SK-N-SH treated with all-trans-retinoic acid at 6 μM for 48 hours (cell line): ENCODE measurements at regions not wholly inside any gene's neighbourhood (a gene's known extent, or its start where the extent isn't known, plus 50 kb on each side); places are given as distances from the start of the nearest gene placed in this dataset.

Experiments
- ATAC-seq: fragments of 200-7000 bp; cut with Tn5 transposase; 3 replicates; pipeline ENCODE4 v1.9.1; 2020; ENCODE audit warnings: mild to moderate bottlenecking, moderate library complexity
- ARNTL ChIP-seq: fragments of 450-650 bp; formaldehyde crosslinking; IDR thresholded peaks from 2 replicates; pipeline ENCODE4 v1.5.0; 2020; ENCODE audit warnings: low read depth, mild to moderate bottlenecking, moderate library complexity, borderline replicate concordance
- BACH2 ChIP-seq: fragments of 250-450 bp; sonication (Bioruptor Pico); IDR thresholded peaks from 2 replicates; pipeline ENCODE4 v1.9.0; 2021; ENCODE audit warnings: mild to moderate bottlenecking, borderline replicate concordance
- CSDC2 ChIP-seq: fragments of 250-450 bp; sonication (Bioruptor Pico); IDR thresholded peaks from 2 replicates; pipeline ENCODE4 v1.5.0; 2020; ENCODE audit warnings: mild to moderate bottlenecking, moderate library complexity
- CSRNP3 ChIP-seq: fragments of 250-450 bp; sonication (Bioruptor Pico); IDR thresholded peaks from 2 replicates; pipeline ENCODE4 v1.5.1; 2021; ENCODE audit warnings: mild to moderate bottlenecking, moderate library complexity
- ESRRG ChIP-seq: fragments of 250-450 bp; sonication (Bioruptor Pico); IDR thresholded peaks from 2 replicates; pipeline ENCODE4 v1.6.1; 2021; ENCODE audit warnings: mild to moderate bottlenecking
- GLIS3 ChIP-seq: fragments of 250-450 bp; sonication (Bioruptor Pico); IDR thresholded peaks from 2 replicates; pipeline ENCODE4 v1.5.0; 2020; ENCODE audit warnings: mild to moderate bottlenecking, moderate library complexity
- ISL1 ChIP-seq: fragments of 250-450 bp; sonication (Bioruptor Pico); IDR thresholded peaks from 2 replicates; pipeline ENCODE4 v2.1.2; 2022; ENCODE audit warnings: mild to moderate bottlenecking, moderate library complexity
- PATZ1 ChIP-seq: fragments of 250-450 bp; sonication (Bioruptor Pico); IDR thresholded peaks from 2 replicates; pipeline ENCODE4 v1.8.0; 2020; ENCODE audit warnings: mild to moderate bottlenecking, moderate library complexity, borderline replicate concordance
- POU6F1 ChIP-seq: fragments of 250-450 bp; sonication (Bioruptor Pico); IDR thresholded peaks from 2 replicates; pipeline ENCODE4 v1.8.0; 2021; ENCODE audit warnings: low read depth, mild to moderate bottlenecking, moderate library complexity, borderline replicate concordance
- RARB ChIP-seq: fragments of 250-450 bp; sonication (Bioruptor Pico); IDR thresholded peaks from 2 replicates; pipeline ENCODE4 v1.8.0; 2021; ENCODE audit warnings: mild to moderate bottlenecking, moderate library complexity
- SNAI2 ChIP-seq: fragments of 250-450 bp; sonication (Bioruptor Pico); IDR thresholded peaks from 2 replicates; pipeline ENCODE4 v1.5.0; 2020; ENCODE audit warnings: mild to moderate bottlenecking, moderate library complexity
- TCF4 ChIP-seq: fragments of 250-450 bp; sonication (Bioruptor Pico); IDR thresholded peaks from 2 replicates; pipeline ENCODE4 v1.8.0; 2021; ENCODE audit warnings: mild to moderate bottlenecking, moderate library complexity, borderline replicate concordance
- TOX ChIP-seq: fragments of 250-450 bp; sonication (Bioruptor Pico); IDR thresholded peaks from 2 replicates; pipeline ENCODE4 v1.8.0; 2021; ENCODE audit warnings: mild to moderate bottlenecking, moderate library complexity, borderline replicate concordance
- TSHZ2 ChIP-seq: fragments of 250-450 bp; sonication (Bioruptor Pico); IDR thresholded peaks from 2 replicates; pipeline ENCODE4 v1.5.0; 2020; ENCODE audit warnings: mild to moderate bottlenecking, moderate library complexity
- ZFP3 ChIP-seq: fragments of 250-450 bp; sonication (Bioruptor Pico); IDR thresholded peaks from 2 replicates; pipeline ENCODE4 v1.5.0; 2020; ENCODE audit warnings: mild to moderate bottlenecking, moderate library complexity
- ZFP30 ChIP-seq: fragments of 450-650 bp; formaldehyde crosslinking; IDR thresholded peaks from 2 replicates; pipeline ENCODE4 v1.5.0; 2022; ENCODE audit warnings: mild to moderate bottlenecking, moderate library complexity
- ZNF565 ChIP-seq: fragments of 450-650 bp; formaldehyde crosslinking; conservative IDR thresholded peaks from 2 replicates; pipeline ENCODE4 v1.5.0; 2020; ENCODE audit warnings: low read depth, mild to moderate bottlenecking, moderate library complexity
- ZNF8 ChIP-seq: fragments of 450-650 bp; formaldehyde crosslinking; IDR thresholded peaks from 2 replicates; pipeline ENCODE4 v1.5.0; 2020; ENCODE audit warnings: mild to moderate bottlenecking, moderate library complexity

- no peak for ATAC-seq
- no peak for TF ChIP-seq GLIS3 (CRISPR knock-in tag)
- no peak for TF ChIP-seq ZNF565
- TF ChIP-seq ZFP3 (CRISPR knock-in tag): no peak
- no peak for TF ChIP-seq RARB (CRISPR knock-in tag)
- TF ChIP-seq ZNF8 (CRISPR knock-in tag): no peak
- no peak for TF ChIP-seq ESRRG (CRISPR knock-in tag)
- no peak for TF ChIP-seq SNAI2 (CRISPR knock-in tag)
- TF ChIP-seq ZFP30 (CRISPR knock-in tag): no peak
- TF ChIP-seq POU6F1: no peak
- TF ChIP-seq TSHZ2 (CRISPR knock-in tag): no peak
- no peak for TF ChIP-seq PATZ1
- TF ChIP-seq CSRNP3 (CRISPR knock-in tag): no peak
- no peak for TF ChIP-seq TCF4 (CRISPR knock-in tag)
- TF ChIP-seq, all 23 proteins: peak for 0
These were observed 723.8 kb downstream of the BCL11B start for GRCh38 chr14:98548071-98548686.

GRCh38 chr14:98551028-98551427, 721.0 kb downstream of the BCL11B start:
- ATAC-seq: no peak
- no peak for TF ChIP-seq ARNTL

- ATAC-seq: no peak
These were observed 716.6 kb downstream of the BCL11B start for GRCh38 chr14:98555440-98555839.

More at GRCh38 chr14:98555440-98555839, 716.6 kb downstream of the BCL11B start:
- TF ChIP-seq GLIS3 (CRISPR knock-in tag) (no peak), ISL1 (CRISPR knock-in tag) (no peak), TCF4 (CRISPR knock-in tag) (no peak), CSDC2 (CRISPR knock-in tag) (no peak), BACH2 (CRISPR knock-in tag) (no peak), TOX (CRISPR knock-in tag) (no peak), PATZ1 (no peak), ZFP30 (CRISPR knock-in tag) (no peak), ESRRG (CRISPR knock-in tag) (no peak), ARNTL (no peak), SNAI2 (CRISPR knock-in tag) (no peak)
- TF ChIP-seq, all 23 proteins: peak for 0
